Loucy (cell line): ENCODE measurements at regions not wholly inside any gene's neighbourhood (a gene's known extent, or its start where the extent isn't known, plus 50 kb on each side); places are given as distances from the start of the nearest gene placed in this dataset.

Experiments used
- H2AFZ ChIP-seq: fragments of 200-600 bp; sonication (generic); 2 replicates; pipeline ENCODE4 v1.6.0; 2016; ENCODE audit warnings: antibody characterized with exemption, mild to moderate bottlenecking, low read length, moderate library complexity
- H3F3A ChIP-seq: fragments of 200-600 bp; 2 replicates; pipeline ENCODE4 v1.6.0; 2016; ENCODE audit warnings: antibody characterized with exemption, low read depth, mild to moderate bottlenecking
- H3K27me3 ChIP-seq: fragments of 200-600 bp; sonication (generic); 2 replicates; pipeline ENCODE4 v1.6.1; 2014; ENCODE audit warnings: low read length, mild to moderate bottlenecking; ENCODE audit not compliant: insufficient read depth, poor library complexity, severe bottlenecking
- H3K36me3 ChIP-seq: fragments of 200-600 bp; sonication (generic); 2 replicates; pipeline ENCODE4 v1.6.1; 2016; ENCODE audit warnings: low read length; ENCODE audit not compliant: insufficient read depth
- H3K4me1 ChIP-seq: fragments of 200-600 bp; sonication (generic); 2 replicates; pipeline ENCODE4 v1.5.1; 2014; ENCODE audit warnings: low read length, mild to moderate bottlenecking; ENCODE audit not compliant: insufficient read depth, poor library complexity, severe bottlenecking
- H3K4me2 ChIP-seq: fragments of 200-600 bp; sonication (generic); 2 replicates; pipeline ENCODE4 v1.6.0; 2014; ENCODE audit warnings: antibody characterized with exemption, low read length, low read depth, mild to moderate bottlenecking; ENCODE audit not compliant: poor library complexity, severe bottlenecking
- H3K4me3 ChIP-seq: fragments of 200-600 bp; sonication (generic); 2 replicates; pipeline ENCODE4 v1.5.1; 2014; ENCODE audit warnings: low read length, mild to moderate bottlenecking, mixed read lengths; ENCODE audit not compliant: poor library complexity, severe bottlenecking
- H3K79me2 ChIP-seq: fragments of 200-600 bp; sonication (generic); 2 replicates; pipeline ENCODE4 v1.6.1; 2014; ENCODE audit warnings: low read length; ENCODE audit not compliant: insufficient read depth
- H3K9ac ChIP-seq: fragments of 200-600 bp; sonication (generic); 2 replicates; pipeline ENCODE4 v1.6.0; 2014; ENCODE audit warnings: mild to moderate bottlenecking, low read depth, low read length, moderate library complexity; ENCODE audit not compliant: poor library complexity, severe bottlenecking
- H3K9me2 ChIP-seq: fragments of 200-600 bp; sonication (generic); replicated peaks from 2 replicates; pipeline ENCODE4 v1.6.1; 2016; ENCODE audit warnings: low read depth, low read length, mixed read lengths
- H3K9me3 ChIP-seq: fragments of 200-600 bp; sonication (generic); 2 replicates; pipeline ENCODE4 v1.6.1; 2014; ENCODE audit warnings: mild to moderate bottlenecking, antibody characterized with exemption, low read length, low read depth; ENCODE audit not compliant: insufficient read depth
- H4K20me1 ChIP-seq: fragments of 200-600 bp; sonication (generic); 2 replicates; pipeline ENCODE4 v1.6.0; 2014; ENCODE audit warnings: antibody characterized with exemption, low read length, mild to moderate bottlenecking; ENCODE audit not compliant: insufficient read depth, poor library complexity, severe bottlenecking
- CTCF ChIP-seq: fragments of 200-600 bp; sonication (generic); conservative IDR thresholded peaks from 2 replicates; pipeline ENCODE4 v1.5.1; 2014; ENCODE audit warnings: mild to moderate bottlenecking, antibody characterized with exemption, low read length
- EZH2phosphoT487 ChIP-seq: fragments of 200-600 bp; IDR thresholded peaks from 2 replicates; pipeline ENCODE4 v1.6.1; 2018; ENCODE audit warnings: antibody characterized with exemption, mild to moderate bottlenecking, moderate library complexity, borderline replicate concordance

DNA sequence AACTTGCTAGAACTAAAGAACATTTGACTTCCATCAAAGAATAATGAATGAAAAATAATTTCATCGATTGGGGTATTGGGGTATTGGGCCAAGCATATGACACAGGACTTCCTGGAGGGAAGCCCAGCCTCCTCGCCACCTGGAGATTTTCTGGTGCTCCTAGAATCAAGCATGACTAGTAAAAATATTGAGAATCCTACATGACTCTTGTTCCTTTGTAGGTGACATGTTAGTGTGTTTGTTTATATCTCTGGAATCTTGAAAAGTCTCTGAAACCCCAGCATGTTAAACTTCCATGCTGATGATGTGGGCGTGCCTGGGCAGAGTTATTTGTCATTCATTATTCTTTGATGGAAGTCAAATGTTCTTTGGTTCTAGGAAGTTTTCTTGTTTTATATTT, 90.1 kb upstream of the EPHB3 start:
- no peaks in the 10 kb centered on the region for H3K27me3 ChIP-seq
- no peak overlapping the region for H2AFZ ChIP-seq
- H3K4me3 ChIP-seq: no peak overlapping the region
- H3K9me3 ChIP-seq: no peaks in the 10 kb centered on the region
- H3K36me3 ChIP-seq: no peaks in the 10 kb centered on the region
- TF ChIP-seq CTCF: no peak
- TF ChIP-seq EZH2phosphoT487: no peak
- no peaks in the 10 kb centered on the region for H3K79me2 ChIP-seq
- H3F3A ChIP-seq: no peaks in the 10 kb centered on the region
- H3K9me2 ChIP-seq: no peaks in the 10 kb centered on the region
- no peaks in the 10 kb centered on the region for H4K20me1 ChIP-seq
- no peak overlapping the region for H3K9ac ChIP-seq
- peaks cover 30% of the 10 kb centered on the region for H3K4me1 ChIP-seq
- no peak overlapping the region for H3K4me2 ChIP-seq

GRCh38 chr3:184472723-184473428, 88.7 kb upstream of the EPHB3 start:
- TF ChIP-seq CTCF: no peak
- no peak for TF ChIP-seq EZH2phosphoT487
- peak overlapping the region; percentile 10 for H3K9ac ChIP-seq
- H3F3A ChIP-seq: no peaks in the 10 kb centered on the region
- H3K36me3 ChIP-seq: no peaks in the 10 kb centered on the region
- no peaks in the 10 kb centered on the region for H4K20me1 ChIP-seq
- no peaks in the 10 kb centered on the region for H3K79me2 ChIP-seq
- no peaks in the 10 kb centered on the region for H3K9me2 ChIP-seq
- peaks cover 27% of the 10 kb centered on the region for H3K4me1 ChIP-seq
- H3K27me3 ChIP-seq: no peaks in the 10 kb centered on the region
- peak overlapping the region; percentile 51 for H3K4me2 ChIP-seq
- H3K4me3 ChIP-seq: peak overlapping the region; percentile 26
- peak overlapping the region; percentile 33 for H2AFZ ChIP-seq
- H3K9me3 ChIP-seq: no peaks in the 10 kb centered on the region

- Histone ChIP-seq H3F3A (no peaks in the 10 kb centered on the region), H3K9me2 (no peaks in the 10 kb centered on the region), H4K20me1 (no peaks in the 10 kb centered on the region), H3K4me2 (no peak overlapping the region), H2AFZ (no peak overlapping the region), H3K4me3 (no peak overlapping the region), H3K27me3 (no peaks in the 10 kb centered on the region), H3K79me2 (no peaks in the 10 kb centered on the region), H3K36me3 (no peaks in the 10 kb centered on the region), H3K4me1 (peaks cover 27% of the 10 kb centered on the region), H3K9me3 (no peaks in the 10 kb centered on the region), H3K9ac (no peak overlapping the region)
- TF ChIP-seq EZH2phosphoT487: no peak
- TF ChIP-seq CTCF: no peak
Observed at GRCh38 chr3:184474897-184475296, 86.7 kb upstream of the EPHB3 start.
